ENCODE measurements at regions not wholly inside any gene's neighbourhood (a gene's known extent, or its start where the extent isn't known, plus 50 kb on each side); places are given as distances from the start of the nearest gene placed in this dataset.

- DNase-seq (ENCODE audit: extremely low read depth, low read depth) = no peak
- TF ChIP-seq, protein P1, sequence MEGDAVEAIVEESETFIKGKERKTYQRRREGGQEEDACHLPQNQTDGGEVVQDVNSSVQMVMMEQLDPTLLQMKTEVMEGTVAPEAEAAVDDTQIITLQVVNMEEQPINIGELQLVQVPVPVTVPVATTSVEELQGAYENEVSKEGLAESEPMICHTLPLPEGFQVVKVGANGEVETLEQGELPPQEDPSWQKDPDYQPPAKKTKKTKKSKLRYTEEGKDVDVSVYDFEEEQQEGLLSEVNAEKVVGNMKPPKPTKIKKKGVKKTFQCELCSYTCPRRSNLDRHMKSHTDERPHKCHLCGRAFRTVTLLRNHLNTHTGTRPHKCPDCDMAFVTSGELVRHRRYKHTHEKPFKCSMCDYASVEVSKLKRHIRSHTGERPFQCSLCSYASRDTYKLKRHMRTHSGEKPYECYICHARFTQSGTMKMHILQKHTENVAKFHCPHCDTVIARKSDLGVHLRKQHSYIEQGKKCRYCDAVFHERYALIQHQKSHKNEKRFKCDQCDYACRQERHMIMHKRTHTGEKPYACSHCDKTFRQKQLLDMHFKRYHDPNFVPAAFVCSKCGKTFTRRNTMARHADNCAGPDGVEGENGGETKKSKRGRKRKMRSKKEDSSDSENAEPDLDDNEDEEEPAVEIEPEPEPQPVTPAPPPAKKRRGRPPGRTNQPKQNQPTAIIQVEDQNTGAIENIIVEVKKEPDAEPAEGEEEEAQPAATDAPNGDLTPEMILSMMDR (IDR thresholded peaks at IDR 0.05; ENCODE audit: low read depth, low read length) = no peak
Observed at GRCh38 chr9:28620011-28620410, 1046.7 kb upstream of the C9orf72 start.

GRCh38 chr9:28620661-28621060, 1047.4 kb upstream of the C9orf72 start:
- TF ChIP-seq, protein P1 (IDR thresholded peaks at IDR 0.05; ENCODE audit: low read depth, low read length) = no peak
- no peak for DNase-seq (ENCODE audit: extremely low read depth, low read depth)

GRCh38 chr9:28624771-28625170, 1051.5 kb upstream of the C9orf72 start:
- DNase-seq (ENCODE audit: extremely low read depth, low read depth) = no peak
- TF ChIP-seq, protein P1 (IDR thresholded peaks at IDR 0.05; ENCODE audit: low read depth, low read length) = no peak

DNA sequence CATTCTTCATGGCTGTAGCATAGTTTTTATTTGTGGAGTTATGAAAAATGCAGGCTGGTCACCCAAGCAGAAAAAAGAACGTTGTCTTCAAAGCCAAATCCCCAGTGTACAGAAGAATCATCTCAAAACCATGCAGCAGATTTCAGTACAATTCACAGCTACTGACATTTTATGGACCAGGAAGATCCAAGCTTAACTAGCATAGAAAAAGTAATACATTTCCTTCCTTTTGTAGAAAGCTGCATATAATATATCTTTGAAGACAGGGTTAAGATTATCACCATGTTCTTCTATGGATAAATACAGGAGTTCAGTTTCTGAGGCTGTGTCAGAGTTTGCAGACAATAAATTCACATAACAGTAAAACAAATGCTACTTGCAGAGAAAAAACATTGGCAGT, 1054.8 kb upstream of the C9orf72 start:
- TF ChIP-seq, protein P1 (IDR thresholded peaks at IDR 0.05; ENCODE audit: low read depth, low read length) = no peak
- no peak for DNase-seq (ENCODE audit: extremely low read depth, low read depth)

- TF ChIP-seq, protein P1 (IDR thresholded peaks at IDR 0.05; ENCODE audit: low read depth, low read length) = no peak
- no peak for DNase-seq (ENCODE audit: extremely low read depth, low read depth)
Observed at GRCh38 chr9:28648723-28649122, 1075.4 kb upstream of the C9orf72 start.

GRCh38 chr9:28650327-28650726, 1077.0 kb upstream of the C9orf72 start:
- DNase-seq (ENCODE audit: extremely low read depth, low read depth) = no peak
- TF ChIP-seq, protein P1 (IDR thresholded peaks at IDR 0.05; ENCODE audit: low read depth, low read length) = no peak

DNA sequence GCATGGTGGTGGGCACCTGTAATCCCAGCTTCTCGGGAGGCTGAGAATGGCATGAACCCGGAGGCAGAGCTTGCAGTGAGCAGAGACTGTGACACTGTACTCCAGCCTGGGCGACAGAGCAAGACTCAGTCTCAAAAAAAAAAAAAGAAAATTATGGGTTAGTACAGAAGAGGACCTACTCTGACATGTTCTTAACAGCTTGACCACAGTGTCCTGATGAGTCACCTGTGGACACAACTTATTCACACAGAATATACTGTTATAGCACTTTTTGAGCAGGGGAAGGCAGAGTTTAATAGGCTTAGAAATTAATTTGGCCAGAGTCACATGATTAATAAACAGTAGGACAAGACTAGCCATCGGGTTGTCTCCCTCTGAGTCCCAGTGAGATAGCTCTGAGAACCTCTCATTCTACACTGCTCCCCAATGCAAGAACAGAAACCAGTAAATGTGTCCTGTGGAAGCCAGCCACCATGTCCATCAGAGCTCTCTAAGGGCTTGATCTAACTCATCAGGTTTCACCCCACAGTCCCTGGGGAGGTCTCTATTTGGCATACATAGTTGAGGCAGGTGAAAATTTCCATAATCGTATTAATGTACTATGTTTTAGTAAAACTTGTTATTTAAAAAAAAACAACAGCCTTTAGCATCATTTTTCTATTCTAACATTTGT, 1077.9 kb upstream of the C9orf72 start:
- TF ChIP-seq, protein P1 (IDR thresholded peaks at IDR 0.05; ENCODE audit: low read depth, low read length) = no peak
- DNase-seq (ENCODE audit: extremely low read depth, low read depth) = no peak

All from AG09319 (cell line).